ENCODE measurements at regions not wholly inside any gene's neighbourhood (a gene's known extent, or its start where the extent isn't known, plus 50 kb on each side); places are given as distances from the start of the nearest gene placed in this dataset.
A peak's percentile ranks its signal among the peaks of the same experiment; 100 is the strongest.

DNA sequence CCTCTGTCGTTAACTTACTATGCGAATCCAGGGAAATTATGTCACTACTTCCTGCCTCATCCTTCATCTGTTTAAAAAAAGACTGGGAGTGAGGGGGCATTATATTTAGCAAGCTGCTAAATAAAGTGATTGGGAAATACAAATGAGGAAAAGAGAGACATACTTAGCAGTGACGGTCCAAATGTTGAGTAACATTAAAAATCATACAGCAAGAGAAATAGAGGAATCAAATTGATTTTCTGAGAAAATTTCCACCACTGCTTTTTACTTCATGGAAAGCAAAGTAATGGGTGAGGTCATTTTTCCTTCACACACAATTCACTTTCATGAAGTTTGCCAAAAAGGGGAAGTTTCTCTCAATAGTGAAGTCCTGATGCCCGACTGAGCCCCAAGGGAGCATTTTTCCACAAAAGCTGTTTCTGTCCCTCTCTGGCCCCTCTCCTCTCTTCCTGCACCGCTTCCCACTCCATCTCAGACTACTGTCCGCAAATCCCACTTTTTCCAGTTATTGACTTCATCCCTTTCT lies 61.9 kb upstream of the ADO start:
- Histone ChIP-seq H3K27me3 (no peaks in the 10 kb centered on the region), H3K9me3 (no peaks in the 10 kb centered on the region), H3K27ac (no peak overlapping the region), H3K4me1 (no peaks in the 10 kb centered on the region), H3K36me3 (no peaks in the 10 kb centered on the region), H3K4me3 (no peak overlapping the region)
- no peak for TF ChIP-seq POLR2A (IDR thresholded peaks at IDR 0.05)
- TF ChIP-seq CTCF (IDR thresholded peaks at IDR 0.05), result no peak
- ATAC-seq (peak in 1 of 4 donors; percentile 58), DNase-seq (no peak)
- intact Hi-C loops (cut with DNase I), result no loop called here
- WGBS (ENCODE audit: insufficient coverage, low coverage, low lambda C conversion rate, missing lambda C conversion rate), result 45% methylated on average over 6 of the region's 6 CpGs

GRCh38 chr10:62744136-62744535 lies 60.4 kb upstream of the ADO start:
- no peak for TF ChIP-seq CTCF (IDR thresholded peaks at IDR 0.05)
- no peak for TF ChIP-seq POLR2A (IDR thresholded peaks at IDR 0.05)
- 44% methylated on average over 2 of the region's 3 CpGs for WGBS (ENCODE audit: insufficient coverage, low coverage, low lambda C conversion rate, missing lambda C conversion rate)
- ATAC-seq, result peak in 1 of 4 donors; percentile 27

GRCh38 chr10:62745581-62745980 lies 58.9 kb upstream of the ADO start:
- TF ChIP-seq CTCF (IDR thresholded peaks at IDR 0.05) (no peak), POLR2A (IDR thresholded peaks at IDR 0.05) (no peak)
- Histone ChIP-seq H3K36me3 (no peaks in the 10 kb centered on the region), H3K9me3 (no peaks in the 10 kb centered on the region), H3K27me3 (no peaks in the 10 kb centered on the region), H3K27ac (no peak overlapping the region), H3K4me3 (no peak overlapping the region), H3K4me1 (no peaks in the 10 kb centered on the region)
- DNase-seq, result no peak
- no peak for ATAC-seq
- WGBS (ENCODE audit: insufficient coverage, low coverage, low lambda C conversion rate, missing lambda C conversion rate), result 46% methylated on average over 2 of the region's 2 CpGs
- intact Hi-C loops (cut with DNase I), result no loop called here

More at GRCh38 chr10:62744136-62744535, 60.4 kb upstream of the ADO start:
- H3K9me3 ChIP-seq, result no peaks in the 10 kb centered on the region
- no peaks in the 10 kb centered on the region for H3K36me3 ChIP-seq
- no peaks in the 10 kb centered on the region for H3K4me1 ChIP-seq
- intact Hi-C loops (cut with DNase I), result no loop called here
- no peak for DNase-seq
- H3K27ac ChIP-seq, result no peak overlapping the region
- no peaks in the 10 kb centered on the region for H3K27me3 ChIP-seq
- H3K4me3 ChIP-seq, result no peak overlapping the region

DNA sequence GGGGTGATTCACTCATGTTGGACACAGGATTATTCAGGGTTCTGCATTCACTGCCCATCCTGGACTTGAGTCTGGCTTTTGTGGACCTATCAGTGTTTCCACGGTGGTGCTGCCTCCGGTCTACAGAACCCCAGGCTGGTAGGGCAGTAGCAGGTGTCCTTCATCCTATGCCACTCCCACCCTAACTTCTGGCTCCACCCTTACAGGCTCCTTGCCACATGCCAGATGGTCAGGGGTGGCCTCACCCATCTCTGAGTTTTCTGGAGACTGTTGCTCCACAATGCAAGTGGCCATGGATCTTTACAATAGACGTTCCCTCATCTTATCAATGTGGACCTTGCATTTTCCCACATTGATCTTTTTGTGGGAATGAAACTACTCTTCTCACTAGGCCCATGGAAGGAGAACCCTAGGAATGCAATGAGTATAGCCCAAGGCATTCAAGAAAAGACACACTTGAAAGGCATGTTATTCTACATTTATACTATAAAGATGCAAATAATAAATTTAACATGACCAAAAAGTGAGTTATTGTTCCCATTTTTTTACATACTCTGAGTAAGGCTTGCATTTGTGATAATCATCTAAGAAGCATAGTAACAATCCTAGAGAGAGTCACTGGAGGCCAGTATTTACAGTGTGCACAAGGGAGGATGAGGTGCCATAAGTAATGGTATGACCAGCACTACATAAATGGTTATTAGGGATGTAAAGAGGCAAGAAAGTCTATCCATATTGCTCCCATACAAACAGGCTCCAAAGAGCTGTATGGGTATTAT lies 57.4 kb upstream of the ADO start:
- Histone ChIP-seq H3K4me1 (no peaks in the 10 kb centered on the region), H3K4me3 (no peak overlapping the region), H3K27ac (no peak overlapping the region), H3K9me3 (no peaks in the 10 kb centered on the region), H3K27me3 (no peaks in the 10 kb centered on the region), H3K36me3 (no peaks in the 10 kb centered on the region)
- TF ChIP-seq POLR2A (IDR thresholded peaks at IDR 0.05) (no peak), CTCF (IDR thresholded peaks at IDR 0.05) (no peak)
- no peak for DNase-seq
- intact Hi-C loops (cut with DNase I), result no loop called here
- no peak for ATAC-seq
- WGBS (ENCODE audit: insufficient coverage, low coverage, low lambda C conversion rate, missing lambda C conversion rate), result 55% methylated on average over 1 of the region's 3 CpGs

Measured in right lobe of liver (tissue), 6 donors.